ENCODE measurements at regions not wholly inside any gene's neighbourhood (a gene's known extent, or its start where the extent isn't known, plus 50 kb on each side); places are given as distances from the start of the nearest gene placed in this dataset.

DNA sequence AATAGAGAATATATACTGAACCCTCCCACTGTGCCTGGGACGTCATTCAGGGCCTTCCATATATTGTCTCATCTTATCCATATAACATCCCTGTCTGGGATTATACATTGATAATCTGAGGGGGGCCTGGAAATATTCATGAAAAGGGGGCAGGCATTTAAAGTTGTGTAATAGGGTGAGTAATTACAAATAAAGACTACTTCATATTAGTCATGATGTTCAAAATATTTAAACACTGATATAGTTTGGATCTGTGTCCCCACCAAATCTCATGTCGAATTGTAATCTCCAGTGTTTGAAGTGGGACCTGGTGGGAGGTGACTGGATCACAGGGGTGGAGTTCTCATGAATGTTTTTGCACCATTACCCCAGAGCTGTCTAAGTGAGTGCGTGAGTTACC lies 97.8 kb downstream of the AQP9 start:
- no peak for DNase-seq

- DNase-seq, result no peak
Measured at GRCh38 chr15:58240191-58240932, 102.2 kb downstream of the AQP9 start.

DNA sequence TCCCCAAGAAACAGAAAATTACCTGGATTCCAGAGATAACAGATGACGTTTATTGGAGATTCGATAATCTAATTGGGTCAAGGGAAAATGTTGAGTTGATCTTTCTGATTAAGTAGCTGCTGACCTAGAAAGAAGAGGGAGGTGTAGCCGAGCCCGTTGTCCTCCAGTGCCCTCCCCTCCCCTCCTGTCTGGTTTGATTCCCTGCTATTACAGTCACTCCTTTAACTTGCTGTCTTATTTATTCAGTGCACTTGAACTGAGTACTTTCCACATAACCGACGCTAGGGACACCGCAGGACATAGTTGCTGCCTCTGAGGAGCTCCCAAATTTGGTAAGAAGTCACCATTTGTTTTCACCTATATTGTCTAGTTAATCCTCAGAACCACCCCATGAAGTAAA lies 103.7 kb downstream of the AQP9 start:
- no peak for DNase-seq

DNA sequence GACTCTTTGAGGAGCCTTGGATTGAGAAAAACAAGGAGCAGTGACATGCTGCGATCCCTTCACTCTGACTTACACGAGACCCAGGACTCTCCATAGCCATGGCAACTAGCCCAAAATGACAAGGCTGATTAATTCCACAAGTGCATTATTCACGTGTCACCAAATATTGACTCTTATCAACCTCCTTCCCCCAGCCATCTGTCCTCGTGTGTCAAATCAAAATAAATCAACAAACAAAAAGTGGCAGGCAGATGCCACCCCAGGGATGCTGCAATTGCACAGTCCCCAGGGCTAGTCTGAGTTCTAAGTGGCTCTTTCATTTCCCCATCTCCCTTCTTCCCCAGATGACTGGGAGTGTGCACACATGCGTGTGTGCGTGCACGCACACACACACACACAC lies 104.9 kb downstream of the AQP9 start:
- no peak for DNase-seq

- no peak for DNase-seq
Measured at GRCh38 chr15:58244536-58244935, 106.4 kb downstream of the AQP9 start.

DNA sequence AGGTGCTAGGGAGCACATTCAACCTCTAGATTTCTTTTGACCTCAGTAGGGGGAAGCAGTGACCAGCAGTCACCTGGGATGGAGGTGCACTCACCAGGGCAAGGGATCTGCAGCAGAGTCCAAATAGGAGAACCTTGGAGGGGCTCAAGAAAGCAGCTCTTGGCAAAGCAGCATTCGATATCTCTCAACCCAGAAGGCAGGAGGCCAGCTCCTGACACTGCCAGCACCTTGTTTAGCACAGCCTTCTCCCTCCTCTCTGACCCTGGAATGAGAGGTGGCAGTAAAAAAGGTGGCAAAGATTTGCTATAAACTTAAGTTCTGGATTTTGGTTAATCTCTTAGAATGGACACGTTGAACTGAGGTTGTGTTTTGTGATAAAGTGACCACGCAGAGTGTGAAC lies 107.9 kb downstream of the AQP9 start:
- DNase-seq, result no peak

DNA sequence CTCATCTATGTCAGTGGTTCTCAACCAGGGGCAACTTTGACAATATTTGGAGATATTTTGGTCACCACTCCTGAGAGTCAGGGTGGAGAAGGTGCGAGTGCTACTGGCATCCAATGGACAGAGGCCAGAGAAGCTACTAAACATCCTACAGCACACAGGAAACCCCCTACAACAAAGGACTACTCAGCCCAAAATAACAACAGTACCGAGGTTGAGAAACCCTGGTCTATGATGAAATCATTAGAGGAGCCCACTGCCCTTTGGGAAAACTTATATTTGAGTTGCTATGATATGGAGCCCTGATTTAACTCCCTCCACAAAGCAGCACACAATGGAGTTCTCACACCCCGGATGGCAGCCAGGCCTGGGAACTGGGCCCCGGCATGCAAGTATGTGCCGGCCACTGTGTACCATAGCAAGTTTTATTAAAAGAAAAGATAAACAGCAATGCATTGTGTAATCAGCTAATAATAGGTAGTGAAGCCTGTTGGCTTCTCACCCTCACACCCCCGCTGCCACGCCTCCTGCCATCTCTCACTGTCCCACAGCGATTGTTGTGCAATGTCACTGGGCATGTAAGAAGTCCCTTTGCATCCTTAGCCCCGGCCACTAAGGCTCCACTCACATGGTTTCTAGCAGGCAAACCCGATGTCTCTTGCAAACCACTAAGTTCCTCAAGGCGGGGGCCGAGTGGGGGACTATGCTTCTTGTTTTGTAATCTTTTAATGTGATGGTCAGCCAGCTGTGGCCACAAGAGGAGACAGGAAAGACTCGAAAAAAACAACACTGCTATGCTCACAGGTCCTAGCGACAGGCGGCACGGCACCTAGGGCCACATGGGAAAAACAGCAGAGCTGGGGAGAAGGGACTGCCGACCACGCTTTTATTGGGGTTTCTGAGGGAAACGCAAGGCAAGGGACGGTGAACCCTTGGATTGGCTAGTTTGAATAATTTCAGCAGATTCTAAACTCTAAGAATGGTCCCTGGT lies 110.0 kb downstream of the AQP9 start:
- peak in 27 of 56 donors; percentile 6 to 58 (median 27) for DNase-seq

DNA sequence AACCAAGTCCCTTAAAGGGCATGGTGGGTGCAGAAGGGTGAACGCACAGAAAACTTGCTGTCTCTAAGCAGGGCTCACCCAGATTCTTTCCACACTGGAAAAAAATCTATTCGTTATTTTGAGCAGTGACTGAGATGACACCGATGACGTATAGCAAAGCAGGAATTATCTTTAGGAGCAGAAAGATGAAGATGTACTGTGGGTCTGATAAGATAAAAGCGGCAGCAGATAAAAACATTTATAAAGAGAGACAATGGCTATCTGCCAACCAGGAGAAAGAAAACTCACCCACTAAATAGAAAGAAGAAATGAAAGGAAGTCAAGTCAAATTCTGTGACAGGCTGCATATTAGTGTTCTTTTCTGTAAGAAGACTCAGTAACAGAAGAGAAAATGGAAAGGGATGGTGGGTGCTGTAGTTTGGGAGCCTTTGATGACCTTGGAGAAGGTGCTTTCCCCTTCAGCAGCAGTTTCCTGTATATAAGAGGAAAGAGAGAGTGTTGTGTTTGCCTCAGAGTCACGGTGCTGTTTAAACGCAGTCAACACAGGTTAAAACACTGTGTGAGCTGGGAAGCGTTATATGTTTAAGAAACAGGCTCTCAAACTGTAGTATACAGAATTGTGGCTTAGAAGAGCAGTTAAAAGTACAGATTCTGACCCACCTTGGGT lies 111.6 kb downstream of the AQP9 start:
- no peak for DNase-seq

GRCh38 chr15:58252586-58253323 lies 114.6 kb downstream of the AQP9 start:
- no peak for DNase-seq

DNA sequence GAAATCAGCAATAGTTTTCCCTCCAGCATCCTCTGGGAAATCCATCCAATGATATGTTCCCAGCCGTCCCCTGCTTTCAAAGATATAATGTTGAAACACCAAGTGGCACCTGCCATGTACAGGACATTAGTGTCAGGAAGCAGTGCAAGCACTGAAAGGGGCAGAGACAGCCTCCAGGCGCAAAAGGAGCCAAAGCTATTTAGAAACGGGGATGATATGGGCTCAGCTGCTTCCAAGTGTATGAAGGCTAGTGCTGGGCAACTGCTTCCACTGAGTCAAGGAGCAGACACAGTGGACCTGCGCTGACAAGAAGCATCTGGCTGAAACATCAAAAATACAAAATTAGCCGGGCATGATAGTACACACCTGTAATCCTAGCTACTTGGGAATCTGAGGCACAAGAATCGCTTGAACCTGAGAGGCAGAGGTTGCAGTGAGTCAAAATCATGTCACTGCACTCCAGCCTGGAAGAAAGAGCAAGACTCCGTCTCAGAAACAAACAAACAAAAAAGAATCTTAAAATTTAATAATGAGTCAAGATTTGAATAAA lies 119.7 kb downstream of the AQP9 start:
- no peak for DNase-seq

GRCh38 chr15:58258501-58259292 lies 120.5 kb downstream of the AQP9 start:
- DNase-seq, result no peak

GRCh38 chr15:58260205-58260724 lies 122.1 kb downstream of the AQP9 start:
- no peak for DNase-seq

DNA sequence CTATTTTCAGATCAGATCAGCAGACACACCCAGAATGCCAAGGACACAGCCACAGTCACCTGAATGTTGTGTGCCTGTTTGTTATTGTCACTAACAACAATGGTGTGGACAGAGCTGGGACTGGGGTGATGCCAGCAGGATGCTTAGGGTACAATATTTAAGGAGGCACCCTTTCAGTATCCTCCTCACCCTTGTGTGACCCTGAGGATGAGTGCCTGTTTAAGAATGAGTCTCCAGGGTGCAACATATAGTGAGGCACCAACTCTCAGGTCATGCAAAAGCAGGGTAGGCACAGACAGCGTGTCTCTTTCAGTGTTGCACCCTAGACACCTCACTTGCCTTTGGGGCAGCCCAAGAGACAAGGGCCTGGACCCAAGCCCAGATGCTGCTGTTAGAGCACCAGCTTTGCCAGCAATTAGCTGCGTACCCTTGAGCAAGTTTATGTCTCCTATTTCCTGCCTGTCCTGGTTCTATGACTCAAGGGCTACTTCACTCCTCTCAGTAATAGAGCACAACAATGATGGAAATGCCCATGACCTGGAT lies 122.6 kb downstream of the AQP9 start:
- peak in 1 of 56 donors; percentile 17 for DNase-seq

DNA sequence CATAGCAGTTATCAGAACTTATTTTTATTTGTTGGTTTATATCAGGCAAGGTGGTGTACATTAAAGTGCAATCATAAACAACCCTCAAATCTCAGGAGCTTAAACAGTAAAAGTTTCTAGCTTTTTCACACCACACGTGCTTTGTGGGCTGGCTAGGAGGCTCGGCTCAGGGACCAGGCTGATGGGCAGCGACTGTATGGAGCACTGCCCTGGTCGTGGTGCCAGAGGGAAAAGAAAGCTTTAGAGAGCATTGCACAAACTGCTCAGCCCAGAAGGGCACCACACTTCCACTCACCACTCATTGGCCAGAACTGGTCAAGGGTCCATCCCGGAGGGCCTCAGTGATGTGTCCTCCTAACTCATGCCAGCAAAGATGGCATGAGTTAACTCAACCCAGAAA lies 123.2 kb downstream of the AQP9 start:
- no peak for DNase-seq

GRCh38 chr15:58264053-58264971 lies 126.1 kb downstream of the AQP9 start:
- no peak for DNase-seq

- DNase-seq, result no peak
Measured at GRCh38 chr15:58267051-58267450, 128.9 kb downstream of the AQP9 start.

DNA sequence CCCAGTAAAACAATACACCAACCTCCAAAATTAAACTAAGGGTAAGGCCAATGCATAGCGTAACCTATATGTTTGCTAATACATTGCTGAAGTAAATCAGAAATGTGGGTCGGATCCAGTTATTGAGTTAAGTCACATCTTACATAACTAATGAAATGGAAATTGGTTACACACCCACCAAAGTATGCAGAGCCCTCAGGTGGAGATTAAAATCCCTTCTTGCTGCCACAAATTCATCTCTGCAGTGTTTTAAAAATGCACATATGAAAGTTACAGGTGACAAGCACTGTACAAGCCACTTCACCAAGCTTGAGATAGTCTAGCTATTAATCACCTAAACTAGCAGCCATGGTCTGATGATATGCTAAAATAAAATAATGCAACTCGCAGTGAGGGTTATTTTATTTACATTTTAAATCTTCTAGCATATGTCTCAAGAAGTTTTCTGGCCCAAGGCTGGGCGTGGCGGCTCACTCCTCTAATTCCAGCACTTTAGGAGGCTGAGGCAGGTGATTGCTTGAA lies 130.6 kb downstream of the AQP9 start:
- DNase-seq, result peak in 3 of 56 donors; percentile 2 to 25 (median 4)
